HG02840 (cell line): ENCODE measurements at regions not wholly inside any gene's neighbourhood (a gene's known extent, or its start where the extent isn't known, plus 50 kb on each side); places are given as distances from the start of the nearest gene placed in this dataset.
"Not testable (repeated sequence)": the region's sequence is repeated elsewhere in the genome, so short reads cannot be mapped to it uniquely, and the experiment has no call there.

Experiments
- ATAC-seq: cut with Tn5 transposase; IDR thresholded peaks from one replicate; pipeline ENCODE4 v1.9.1; 2021; ENCODE audit warnings: mild to moderate bottlenecking, moderate library complexity, moderate number of reproducible peaks; ENCODE audit not compliant: unreplicated experiment, low FRiP score

- not testable (repeated sequence) for ATAC-seq
Measured at GRCh38 chr5:109283086-109283485, 126.7 kb downstream of the PJA2 start.

GRCh38 chr5:109281136-109281690 lies 128.6 kb downstream of the PJA2 start:
- ATAC-seq: no peak

GRCh38 chr5:109278141-109278540 lies 131.6 kb downstream of the PJA2 start:
- no peak for ATAC-seq

GRCh38 chr5:109275919-109276318 lies 133.9 kb downstream of the PJA2 start:
- no peak for ATAC-seq

GRCh38 chr5:109273594-109273993 lies 136.2 kb downstream of the PJA2 start:
- ATAC-seq: no peak

- ATAC-seq: no peak
Measured at GRCh38 chr5:109267283-109267682, 142.5 kb downstream of the PJA2 start.

GRCh38 chr5:109258755-109259154 lies 151.0 kb downstream of the PJA2 start:
- no peak for ATAC-seq

- ATAC-seq: no peak
Measured at GRCh38 chr5:109256486-109256885, 153.3 kb downstream of the PJA2 start.

- no peak for ATAC-seq
Measured at GRCh38 chr5:109254511-109254910, 155.3 kb downstream of the PJA2 start.

GRCh38 chr5:109253262-109253661 lies 156.5 kb downstream of the PJA2 start:
- ATAC-seq: no peak

GRCh38 chr5:109252731-109253130 lies 157.0 kb downstream of the PJA2 start:
- no peak for ATAC-seq

- no peak for ATAC-seq
Measured at GRCh38 chr5:109250533-109251329, 159.0 kb downstream of the PJA2 start.

- ATAC-seq: no peak
Measured at GRCh38 chr5:109250080-109250479, 159.7 kb downstream of the PJA2 start.

- ATAC-seq: no peak
Measured at GRCh38 chr5:109249126-109249525, 160.6 kb downstream of the PJA2 start.

- peak; percentile 73 for ATAC-seq
Measured at GRCh38 chr5:109247986-109248385, 161.8 kb downstream of the PJA2 start.

GRCh38 chr5:109246841-109247592 lies 162.8 kb downstream of the PJA2 start:
- no peak for ATAC-seq
